Kidney (tissue), 13 donors: ENCODE measurements at regions not wholly inside any gene's neighbourhood (a gene's known extent, or its start where the extent isn't known, plus 50 kb on each side); places are given as distances from the start of the nearest gene placed in this dataset.

Experiments used
- DNase-seq, 5 donors: peaks; one replicate each; pipeline ENCODE4 v3.0.0-alpha.2; 2013 to 2020
- FAIRE-seq: peaks from 2 replicates; lab custom pipeline; 2012; peaks lifted over from hg19 to GRCh38; lab: Jason Lieb, UNC
- H3K27ac ChIP-seq, 2 donors: one replicate each; pipeline ENCODE4 v1.7.0; 2013; ENCODE audit warnings: low read depth in 2 of 2, low read length in 2 of 2, inconsistent platforms in 1 of 2
- H3K27me3 ChIP-seq: one replicate; pipeline ENCODE4 v1.7.1; 2013; ENCODE audit warnings: low read length, inconsistent platforms; ENCODE audit not compliant: control insufficient read depth, insufficient read depth
- H3K36me3 ChIP-seq, 3 donors: one replicate each; pipeline versions ENCODE4 v1.7.0 to v1.7.1; 2013; ENCODE audit warnings: low read length in 3 of 3, control low read depth in 1 of 3, inconsistent platforms in 1 of 3; ENCODE audit not compliant: insufficient read depth in 3 of 3, control insufficient read depth in 2 of 3
- H3K4me1 ChIP-seq, 3 donors: one replicate each; pipeline versions ENCODE4 v1.7.0 to v1.7.1; 2013; ENCODE audit warnings: low read length in 3 of 3, inconsistent platforms in 1 of 3, low read depth in 1 of 3; ENCODE audit not compliant: control insufficient read depth in 2 of 3, insufficient read depth in 2 of 3
- H3K4me3 ChIP-seq, 3 donors: one replicate each; pipeline versions ENCODE4 v1.7.0 to v1.8.1; 2013; ENCODE audit warnings: low read length in 3 of 3, control low read depth in 1 of 3, inconsistent platforms in 1 of 3
- H3K9ac ChIP-seq, 3 donors: one replicate each; pipeline versions ENCODE4 v1.7.0 to v1.7.1; 2013; ENCODE audit warnings: low read length in 3 of 3, control low read depth in 1 of 3, inconsistent platforms in 1 of 3
- H3K9me3 ChIP-seq, 3 donors: one replicate each; pipeline versions ENCODE4 v1.7.0 to v1.7.1; 2013; ENCODE audit warnings: low read length in 3 of 3, control low read depth in 1 of 3, inconsistent platforms in 1 of 3; ENCODE audit not compliant: control insufficient read depth in 2 of 3, insufficient read depth in 1 of 3
- intact Hi-C: fragments of 100-400 bp; cut with DNase I; formaldehyde crosslinking; loops from one replicate; pipeline ENCODE4 v1.11.1; 2022
- TF ChIP-seq, protein P1 (sequence below): IDR thresholded peaks from 3 replicates; pipeline ENCODE4 v1.5.1; 2012; ENCODE audit warnings: mild to moderate bottlenecking, moderate library complexity, borderline replicate concordance; ENCODE audit not compliant: insufficient read depth; ENCODE audit errors: extremely low read depth
- donor health status: control.
- donor health status: control.
- donor health status: control.
- donor health status: control.
- donor health status: control.
- donor health status: DM: yes; HTN: yes; CAD: no.
- donor health status: Normal renal cell carcinoma (clear cell type).

DNA sequence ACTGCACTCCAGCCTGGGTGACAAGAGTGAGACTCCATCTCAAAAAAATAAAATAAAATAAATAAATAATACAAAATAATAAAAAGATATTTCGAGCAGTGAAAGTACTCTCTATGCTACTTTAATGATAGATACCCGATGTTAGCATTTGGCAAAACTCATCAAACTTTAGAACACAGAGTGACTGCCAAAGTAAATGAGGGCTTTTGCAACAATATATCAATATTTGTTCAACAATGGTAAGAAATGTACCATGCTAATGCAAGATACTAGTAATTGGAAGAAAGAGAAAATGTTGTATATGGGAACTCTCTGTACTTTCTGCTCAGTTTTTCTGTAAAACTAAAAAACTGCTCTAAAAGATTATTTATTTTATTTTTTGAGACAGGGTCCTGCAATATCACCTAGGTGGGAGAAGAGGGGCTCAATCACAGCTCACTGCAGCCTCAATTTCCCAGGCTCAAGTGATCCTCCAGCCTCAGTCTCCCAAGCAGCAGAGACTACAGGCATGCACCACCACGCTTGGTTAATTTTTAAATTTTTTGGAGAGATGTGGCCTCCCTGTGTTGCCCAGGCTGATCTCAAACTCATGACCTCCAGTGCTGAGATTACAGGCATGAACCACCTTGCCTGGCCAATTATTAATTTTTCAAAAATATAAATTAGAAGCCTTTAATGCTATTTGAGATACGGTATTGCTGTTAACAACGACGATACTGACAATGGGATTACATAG, 650.5 kb upstream of the NR2F2 start:
- Histone ChIP-seq H3K9ac (no peak overlapping the region), H3K36me3 (no peaks in the 10 kb centered on the region), H3K4me3 (no peak overlapping the region), H3K4me1 (no peaks in the 10 kb centered on the region), H3K27me3 (no peaks in the 10 kb centered on the region), H3K9me3 (no peaks in the 10 kb centered on the region), H3K27ac (no peak overlapping the region)
- no peak for DNase-seq
- TF ChIP-seq, protein P1, sequence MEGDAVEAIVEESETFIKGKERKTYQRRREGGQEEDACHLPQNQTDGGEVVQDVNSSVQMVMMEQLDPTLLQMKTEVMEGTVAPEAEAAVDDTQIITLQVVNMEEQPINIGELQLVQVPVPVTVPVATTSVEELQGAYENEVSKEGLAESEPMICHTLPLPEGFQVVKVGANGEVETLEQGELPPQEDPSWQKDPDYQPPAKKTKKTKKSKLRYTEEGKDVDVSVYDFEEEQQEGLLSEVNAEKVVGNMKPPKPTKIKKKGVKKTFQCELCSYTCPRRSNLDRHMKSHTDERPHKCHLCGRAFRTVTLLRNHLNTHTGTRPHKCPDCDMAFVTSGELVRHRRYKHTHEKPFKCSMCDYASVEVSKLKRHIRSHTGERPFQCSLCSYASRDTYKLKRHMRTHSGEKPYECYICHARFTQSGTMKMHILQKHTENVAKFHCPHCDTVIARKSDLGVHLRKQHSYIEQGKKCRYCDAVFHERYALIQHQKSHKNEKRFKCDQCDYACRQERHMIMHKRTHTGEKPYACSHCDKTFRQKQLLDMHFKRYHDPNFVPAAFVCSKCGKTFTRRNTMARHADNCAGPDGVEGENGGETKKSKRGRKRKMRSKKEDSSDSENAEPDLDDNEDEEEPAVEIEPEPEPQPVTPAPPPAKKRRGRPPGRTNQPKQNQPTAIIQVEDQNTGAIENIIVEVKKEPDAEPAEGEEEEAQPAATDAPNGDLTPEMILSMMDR = no peak
- intact Hi-C loops = no loop called here
- FAIRE-seq = no peak

DNA sequence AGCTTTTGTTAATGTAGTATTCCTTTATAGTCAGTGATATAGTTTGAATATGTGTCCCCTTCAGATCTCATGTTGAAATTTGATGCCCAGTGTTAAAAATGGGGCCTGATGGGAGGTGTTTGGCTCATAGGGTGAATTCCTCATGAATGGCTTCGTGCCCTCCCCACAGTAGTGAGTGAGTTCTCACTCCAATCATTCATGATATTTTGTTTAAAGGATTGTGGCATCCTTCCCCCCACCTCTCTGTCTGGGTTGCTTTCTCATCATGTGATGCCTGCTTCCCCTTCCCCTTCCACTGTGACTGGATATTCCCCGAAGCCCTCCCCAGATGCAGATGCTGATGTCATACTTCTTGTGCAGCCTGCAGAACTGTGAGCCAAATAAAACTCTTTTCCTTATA, 649.8 kb upstream of the NR2F2 start:
- FAIRE-seq = no peak
- no peaks in the 10 kb centered on the region for H3K9me3 ChIP-seq
- H3K4me3 ChIP-seq = no peak overlapping the region
- H3K36me3 ChIP-seq = no peaks in the 10 kb centered on the region
- no peak for DNase-seq
- no peak overlapping the region for H3K9ac ChIP-seq
- intact Hi-C loops = no loop called here
- H3K27ac ChIP-seq = no peak overlapping the region
- H3K27me3 ChIP-seq = no peaks in the 10 kb centered on the region
- no peaks in the 10 kb centered on the region for H3K4me1 ChIP-seq
- TF ChIP-seq, protein P1 = no peak

DNA sequence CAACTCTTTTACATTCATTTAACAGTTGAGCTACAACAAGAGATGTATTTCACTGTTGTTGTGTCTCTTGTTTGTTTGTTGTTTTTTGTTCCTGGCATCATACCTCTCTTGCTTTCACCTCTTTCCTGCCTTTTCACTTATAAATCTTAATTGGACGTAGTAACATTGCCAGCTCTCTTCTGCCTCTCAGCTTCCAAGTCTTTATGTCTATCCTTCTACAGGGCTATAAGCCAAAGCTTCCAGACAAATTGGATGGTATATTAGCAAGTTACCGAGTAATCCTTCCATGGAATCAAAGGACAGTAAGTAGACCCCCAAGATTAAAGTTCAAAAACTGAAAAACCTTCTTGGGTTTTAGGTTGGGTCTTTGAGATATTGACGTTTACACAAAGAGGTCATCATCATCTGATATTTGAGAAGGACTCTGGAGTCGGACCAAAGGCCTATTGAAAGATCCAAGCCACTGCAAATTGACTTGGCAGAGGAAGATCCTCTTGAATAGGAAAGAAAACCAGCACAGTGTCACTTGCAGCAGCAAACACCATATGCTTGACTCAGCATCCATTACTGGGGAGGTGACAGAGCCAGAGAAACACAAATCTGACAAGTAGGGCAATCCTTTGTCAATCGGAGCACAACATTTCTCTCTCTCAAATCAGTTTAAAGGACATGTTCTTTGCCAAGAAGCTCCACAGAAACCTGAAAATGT, 648.5 kb upstream of the NR2F2 start:
- Histone ChIP-seq H3K27me3 (no peaks in the 10 kb centered on the region), H3K36me3 (no peaks in the 10 kb centered on the region), H3K4me1 (no peaks in the 10 kb centered on the region), H3K9ac (no peak overlapping the region), H3K4me3 (no peak overlapping the region), H3K9me3 (no peaks in the 10 kb centered on the region), H3K27ac (no peak overlapping the region)
- DNase-seq = no peak
- no peak for FAIRE-seq
- intact Hi-C loops = no loop called here
- TF ChIP-seq, protein P1 = no peak
